H9 (cell line): ENCODE measurements at regions not wholly inside any gene's neighbourhood (a gene's known extent, or its start where the extent isn't known, plus 50 kb on each side); places are given as distances from the start of the nearest gene placed in this dataset.

Experiments used
- DNase-seq: peaks from one replicate; pipeline ENCODE4 v3.0.0-alpha.2; 2017
- H2AFZ ChIP-seq: one replicate; pipeline ENCODE4 v1.6.1; 2013; ENCODE audit warnings: mild to moderate bottlenecking, low read length, control low read depth, moderate library complexity
- H2AK5ac ChIP-seq: 2 replicates; pipeline ENCODE4 v1.6.1; 2013; ENCODE audit warnings: low read length, control low read depth, mixed read lengths; ENCODE audit not compliant: insufficient read length
- H2BK120ac ChIP-seq: one replicate; pipeline ENCODE4 v1.6.1; 2013; ENCODE audit warnings: low read depth, mild to moderate bottlenecking, low read length, control low read depth, inconsistent platforms; ENCODE audit not compliant: poor library complexity, severe bottlenecking
- H2BK12ac ChIP-seq: 2 replicates; pipeline ENCODE4 v1.6.1; 2013; ENCODE audit warnings: low read length, control low read depth, mixed read lengths, low read depth; ENCODE audit not compliant: insufficient read length
- H2BK15ac ChIP-seq: 2 replicates; pipeline ENCODE4 v1.6.1; 2013; ENCODE audit warnings: low read depth, low read length, control low read depth
- H2BK20ac ChIP-seq: one replicate; pipeline ENCODE4 v1.6.1; 2013; ENCODE audit warnings: low read depth, mild to moderate bottlenecking, low read length, control low read depth, inconsistent platforms; ENCODE audit not compliant: poor library complexity, severe bottlenecking
- H2BK5ac ChIP-seq: 2 replicates; pipeline ENCODE4 v1.6.1; 2013; ENCODE audit warnings: low read length, control low read depth, mixed read lengths; ENCODE audit not compliant: insufficient read length
- H3K14ac ChIP-seq: 2 replicates; pipeline ENCODE4 v1.6.1; 2013; ENCODE audit warnings: low read length, control low read depth; ENCODE audit not compliant: insufficient read depth
- H3K18ac ChIP-seq: 2 replicates; pipeline ENCODE4 v1.6.1; 2013; ENCODE audit warnings: low read depth, mild to moderate bottlenecking, mixed read lengths, low read length, control low read depth; ENCODE audit not compliant: insufficient read length
- H3K23ac ChIP-seq: 2 replicates; pipeline ENCODE4 v1.6.1; 2013; ENCODE audit warnings: low read length, control low read depth, mixed read lengths, low read depth; ENCODE audit not compliant: insufficient read length
- H3K23me2 ChIP-seq: 2 replicates; pipeline ENCODE4 v1.6.1; 2013; ENCODE audit warnings: low read depth, mild to moderate bottlenecking, mixed read lengths, low read length, control low read depth; ENCODE audit not compliant: insufficient read length, poor library complexity, severe bottlenecking
- H3K27ac ChIP-seq: 2 replicates; pipeline ENCODE4 v1.5.1; 2013; ENCODE audit warnings: low read length, control low read depth, mixed read lengths, low read depth; ENCODE audit not compliant: insufficient read length
- H3K27me3 ChIP-seq: 2 replicates; pipeline ENCODE4 v1.6.1; 2013; ENCODE audit warnings: low read length, control low read depth, inconsistent platforms; ENCODE audit not compliant: insufficient read depth
- H3K4ac ChIP-seq: 2 replicates; pipeline ENCODE4 v1.6.1; 2013; ENCODE audit warnings: low read depth, mild to moderate bottlenecking, control low read depth, inconsistent platforms, low read length, moderate library complexity
- H3K4me1 ChIP-seq: 2 replicates; pipeline ENCODE4 v1.6.1; 2013; ENCODE audit warnings: low read length, control low read depth, inconsistent platforms; ENCODE audit not compliant: insufficient read depth
- H3K4me2 ChIP-seq: 2 replicates; pipeline ENCODE4 v1.6.1; 2013; ENCODE audit warnings: low read length, control low read depth, mixed read lengths; ENCODE audit not compliant: insufficient read length, insufficient read depth
- H3K56ac ChIP-seq: 2 replicates; pipeline ENCODE4 v1.6.1; 2013; ENCODE audit warnings: low read depth, mild to moderate bottlenecking, mixed read lengths, low read length, control low read depth; ENCODE audit not compliant: insufficient read length
- H3K79me1 ChIP-seq: 2 replicates; pipeline ENCODE4 v1.6.1; 2013; ENCODE audit warnings: low read depth, mild to moderate bottlenecking, moderate library complexity, low read length, control low read depth, inconsistent platforms; ENCODE audit not compliant: insufficient read depth, poor library complexity, severe bottlenecking
- H3K79me2 ChIP-seq: 2 replicates; pipeline ENCODE4 v1.6.1; 2013; ENCODE audit warnings: low read length, control low read depth, inconsistent platforms; ENCODE audit not compliant: insufficient read depth
- H3K9ac ChIP-seq: 2 replicates; pipeline ENCODE4 v1.6.1; 2013; ENCODE audit warnings: low read length, control low read depth, mixed read lengths; ENCODE audit not compliant: insufficient read length; ENCODE audit errors: extremely low read depth
- H3K9me3 ChIP-seq: one replicate; pipeline ENCODE4 v1.6.1; 2013; ENCODE audit warnings: low read depth, low read length, inconsistent platforms; ENCODE audit not compliant: control insufficient read depth
- H3T11ph ChIP-seq: one replicate; pipeline ENCODE4 v1.6.1; 2013; ENCODE audit warnings: mild to moderate bottlenecking, low read length, control low read depth, inconsistent platforms
- H4K20me1 ChIP-seq: one replicate; pipeline ENCODE4 v1.6.1; 2013; ENCODE audit not compliant: control insufficient read depth, insufficient read length, insufficient read depth
- H4K5ac ChIP-seq: 2 replicates; pipeline ENCODE4 v1.6.1; 2013; ENCODE audit warnings: low read depth, mild to moderate bottlenecking, mixed read lengths, low read length, control low read depth; ENCODE audit not compliant: insufficient read length
- H4K8ac ChIP-seq: replicated peaks from 2 replicates; pipeline ENCODE4 v1.6.1; 2013; ENCODE audit warnings: low read length, control low read depth, mixed read lengths, low read depth; ENCODE audit not compliant: insufficient read length
- H4K91ac ChIP-seq: 2 replicates; pipeline ENCODE4 v1.6.1; 2013; ENCODE audit warnings: low read depth, mild to moderate bottlenecking, moderate library complexity, mixed read lengths, low read length, control low read depth; ENCODE audit not compliant: insufficient read length
- H3K27ac Mint-ChIP-seq, 3 experiments: 2 replicates in 2 of 3; 3 replicates in 1 of 3; pipeline ENCODE4 v1.8.0; 2020 to 2021; ENCODE audit warnings: mixed read lengths in 3 of 3, mild to moderate bottlenecking in 1 of 3, moderate library complexity in 1 of 3
- H3K27me3 Mint-ChIP-seq: 2 replicates; pipeline ENCODE4 v1.8.0; 2021; ENCODE audit warnings: low read depth, mild to moderate bottlenecking, moderate library complexity, mixed read lengths
- H3K36me3 Mint-ChIP-seq, 3 experiments: 2 replicates in 2 of 3; 3 replicates in 1 of 3; pipeline ENCODE4 v1.8.0; 2020 to 2021; ENCODE audit warnings: low read depth in 3 of 3, mixed read lengths in 3 of 3; ENCODE audit not compliant: insufficient read depth in 1 of 3
- H3K4me1 Mint-ChIP-seq, 2 experiments: 2 replicates each; pipeline ENCODE4 v1.8.0; 2020; ENCODE audit warnings: mixed read lengths in 2 of 2
- H3K4me3 Mint-ChIP-seq, 2 experiments: 2 replicates in 1 of 2; 3 replicates in 1 of 2; pipeline ENCODE4 v1.8.0; 2020 to 2021; ENCODE audit warnings: mild to moderate bottlenecking in 2 of 2, mixed read lengths in 2 of 2, moderate library complexity in 1 of 2
- H3K9me3 Mint-ChIP-seq, 2 experiments: 2 replicates in 1 of 2; 3 replicates in 1 of 2; pipeline ENCODE4 v1.8.0; 2020; ENCODE audit warnings: mild to moderate bottlenecking in 2 of 2, mixed read lengths in 2 of 2, moderate library complexity in 1 of 2
- WGBS: extraction: QIAGEN DNeasy Blood & Tissue Kit; methylation state at CpG from one replicate; pipeline ENCODE4 v1.1.7; 2013; ENCODE audit warnings: missing lambda C conversion rate, low lambda C conversion rate, mixed read lengths; ENCODE audit not compliant: insufficient read length; ENCODE audit errors: extremely low coverage; 5-methylcytosine and 5-hydroxymethylcytosine counted together
- TF ChIP-seq, protein P1 (sequence below): fragments of 200-600 bp; sonication (generic); conservative IDR thresholded peaks from 3 replicates; pipeline ENCODE4 v1.8.0; 2021; ENCODE audit warnings: antibody characterized with exemption, mild to moderate bottlenecking

DNA sequence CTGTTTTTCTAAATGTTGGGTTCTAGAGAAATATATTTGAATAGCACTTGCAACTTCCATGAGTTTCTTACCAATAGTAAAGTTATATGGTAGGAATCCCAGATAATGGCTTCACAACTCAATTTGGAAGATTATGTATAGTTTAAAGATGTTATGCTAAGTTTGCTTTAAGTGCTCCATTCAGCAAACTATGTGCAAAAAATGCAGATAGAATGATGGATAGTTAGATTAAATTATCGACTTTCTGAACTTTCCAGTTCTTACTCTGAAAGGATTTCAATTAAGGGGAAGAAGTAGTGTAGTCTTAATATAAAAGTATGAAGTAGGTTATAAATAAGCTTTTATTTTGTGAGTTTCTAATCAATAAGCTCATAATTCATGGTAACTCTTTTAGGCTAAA lies 60.7 kb upstream of the NFKB1 start:
- no peak overlapping the region for H4K8ac ChIP-seq
- DNase-seq: no peak
- no peak overlapping the region for H3K18ac ChIP-seq
- WGBS: no CpG with 5 or more reads among the region's 1 CpG
- H3K9ac ChIP-seq: no peak overlapping the region
- Mint-ChIP-seq H3K4me1 (peaks cover 13 to 20% of the 10 kb centered on the region in 2 experiments), H3K27ac (no peak overlapping the region), H3K36me3 (peaks cover 0 to 2% (median 0%) of the 10 kb centered on the region in 3 experiments; a peak in 1 of 7 replicates), H3K4me3 (no peak overlapping the region), H3K27me3 (no peaks in the 10 kb centered on the region), H3K9me3 (peaks cover 0 to 3% of the 10 kb centered on the region in 2 experiments; a peak in 4 of 5 replicates)
- H2BK20ac ChIP-seq: no peak overlapping the region
- no peak overlapping the region for H2BK15ac ChIP-seq
- peaks cover 2% of the 10 kb centered on the region for H3K4me1 ChIP-seq
- H3K56ac ChIP-seq: no peak overlapping the region
- no peaks in the 10 kb centered on the region for H4K20me1 ChIP-seq
- H2AFZ ChIP-seq: no peak overlapping the region
- no peak overlapping the region for H4K91ac ChIP-seq
- H3K79me2 ChIP-seq: no peaks in the 10 kb centered on the region
- no peak overlapping the region for H3K23ac ChIP-seq
- H3K9me3 ChIP-seq: no peaks in the 10 kb centered on the region
- no peak overlapping the region for H4K5ac ChIP-seq
- no peak overlapping the region for H2BK12ac ChIP-seq
- H3K27me3 ChIP-seq: no peaks in the 10 kb centered on the region
- no peak overlapping the region for H3K14ac ChIP-seq
- H2AK5ac ChIP-seq: no peak overlapping the region
- H3K4me2 ChIP-seq: no peak overlapping the region
- no peak overlapping the region for H3K4ac ChIP-seq
- H3K79me1 ChIP-seq: no peaks in the 10 kb centered on the region
- no peak overlapping the region for H2BK120ac ChIP-seq
- H3T11ph ChIP-seq: no peak overlapping the region
- H3K27ac ChIP-seq: no peak overlapping the region
- TF ChIP-seq, protein P1, sequence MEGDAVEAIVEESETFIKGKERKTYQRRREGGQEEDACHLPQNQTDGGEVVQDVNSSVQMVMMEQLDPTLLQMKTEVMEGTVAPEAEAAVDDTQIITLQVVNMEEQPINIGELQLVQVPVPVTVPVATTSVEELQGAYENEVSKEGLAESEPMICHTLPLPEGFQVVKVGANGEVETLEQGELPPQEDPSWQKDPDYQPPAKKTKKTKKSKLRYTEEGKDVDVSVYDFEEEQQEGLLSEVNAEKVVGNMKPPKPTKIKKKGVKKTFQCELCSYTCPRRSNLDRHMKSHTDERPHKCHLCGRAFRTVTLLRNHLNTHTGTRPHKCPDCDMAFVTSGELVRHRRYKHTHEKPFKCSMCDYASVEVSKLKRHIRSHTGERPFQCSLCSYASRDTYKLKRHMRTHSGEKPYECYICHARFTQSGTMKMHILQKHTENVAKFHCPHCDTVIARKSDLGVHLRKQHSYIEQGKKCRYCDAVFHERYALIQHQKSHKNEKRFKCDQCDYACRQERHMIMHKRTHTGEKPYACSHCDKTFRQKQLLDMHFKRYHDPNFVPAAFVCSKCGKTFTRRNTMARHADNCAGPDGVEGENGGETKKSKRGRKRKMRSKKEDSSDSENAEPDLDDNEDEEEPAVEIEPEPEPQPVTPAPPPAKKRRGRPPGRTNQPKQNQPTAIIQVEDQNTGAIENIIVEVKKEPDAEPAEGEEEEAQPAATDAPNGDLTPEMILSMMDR: no peak
- H3K23me2 ChIP-seq: no peaks in the 10 kb centered on the region
- H2BK5ac ChIP-seq: no peak overlapping the region
